H1 (cell line): ENCODE measurements at regions not wholly inside any gene's neighbourhood (a gene's known extent, or its start where the extent isn't known, plus 50 kb on each side); places are given as distances from the start of the nearest gene placed in this dataset.

Experiments used
- CREB1 ChIP-seq: IDR thresholded peaks from 2 replicates; pipeline ENCODE4 v1.6.1; 2012; ENCODE audit warnings: inconsistent platforms
- EZH2 ChIP-seq: fragments of 200-600 bp; sonication (generic); IDR thresholded peaks from 2 replicates; pipeline ENCODE4 v1.7.1; 2012; ENCODE audit warnings: low read depth, mild to moderate bottlenecking, moderate library complexity, low read length, inconsistent platforms; ENCODE audit not compliant: severe bottlenecking
- GABPA ChIP-seq: IDR thresholded peaks from 2 replicates; pipeline ENCODE4 v1.6.1; 2011; ENCODE audit warnings: mild to moderate bottlenecking, low read length, moderate library complexity, borderline replicate concordance; ENCODE audit not compliant: insufficient read depth
- POLR2A ChIP-seq, 2 experiments: IDR thresholded peaks; 1 replicate in 1 of 2; 2 replicates in 1 of 2; pipeline ENCODE4 v1.6.1; 2011; ENCODE audit warnings: low read depth in 2 of 2, low read length in 2 of 2, mild to moderate bottlenecking in 2 of 2; ENCODE audit errors: control extremely low read depth in 1 of 2
- RNF2 ChIP-seq: fragments of 200-900, 300-1000 bp; sonication (generic); IDR thresholded peaks from 2 replicates; pipeline ENCODE4 v1.7.1; 2016; ENCODE audit warnings: borderline replicate concordance, low read depth, mild to moderate bottlenecking, antibody characterized with exemption, low read length; ENCODE audit not compliant: poor library complexity, severe bottlenecking; ENCODE audit errors: missing control alignments
- RXRA ChIP-seq: IDR thresholded peaks from 2 replicates; pipeline ENCODE4 v1.6.1; 2011; ENCODE audit warnings: low read depth, mild to moderate bottlenecking, low read length, moderate library complexity; ENCODE audit not compliant: insufficient read depth
- SP2 ChIP-seq: IDR thresholded peaks from 2 replicates; pipeline ENCODE4 v1.6.1; 2012; ENCODE audit warnings: mild to moderate bottlenecking, low read length, inconsistent platforms
- TAF1 ChIP-seq: IDR thresholded peaks from 2 replicates; pipeline ENCODE4 v1.6.1; 2011; ENCODE audit warnings: mild to moderate bottlenecking, low read depth, low read length
- ZNF274 ChIP-seq: IDR thresholded peaks from 2 replicates; pipeline ENCODE4 v1.7.0; 2012; ENCODE audit warnings: low read length, borderline replicate concordance; ENCODE audit errors: extremely low read depth
- TF ChIP-seq, protein P1 (sequence below), 3 experiments: IDR thresholded peaks; 1 replicate in 2 of 3; 2 replicates in 1 of 3; pipeline versions ENCODE4 v1.5.1 to v1.6.1; 2011; ENCODE audit warnings: low read length in 3 of 3, mild to moderate bottlenecking in 3 of 3, inconsistent platforms in 2 of 3, low read depth in 1 of 3, moderate library complexity in 1 of 3; ENCODE audit not compliant: insufficient read depth in 1 of 3; ENCODE audit errors: control extremely low read depth in 1 of 3
- TF ChIP-seq, protein P2 (sequence below): IDR thresholded peaks from 2 replicates; pipeline ENCODE4 v1.6.1; 2012; ENCODE audit warnings: inconsistent platforms
- TF ChIP-seq, protein P3 (sequence below): fragments of 300-600 bp; sonication (generic); IDR thresholded peaks from 2 replicates; pipeline ENCODE4 v1.7.1; 2012; ENCODE audit warnings: low read length, moderate library complexity, mild to moderate bottlenecking, inconsistent platforms; ENCODE audit not compliant: insufficient replicate concordance

- TF ChIP-seq, protein P1, sequence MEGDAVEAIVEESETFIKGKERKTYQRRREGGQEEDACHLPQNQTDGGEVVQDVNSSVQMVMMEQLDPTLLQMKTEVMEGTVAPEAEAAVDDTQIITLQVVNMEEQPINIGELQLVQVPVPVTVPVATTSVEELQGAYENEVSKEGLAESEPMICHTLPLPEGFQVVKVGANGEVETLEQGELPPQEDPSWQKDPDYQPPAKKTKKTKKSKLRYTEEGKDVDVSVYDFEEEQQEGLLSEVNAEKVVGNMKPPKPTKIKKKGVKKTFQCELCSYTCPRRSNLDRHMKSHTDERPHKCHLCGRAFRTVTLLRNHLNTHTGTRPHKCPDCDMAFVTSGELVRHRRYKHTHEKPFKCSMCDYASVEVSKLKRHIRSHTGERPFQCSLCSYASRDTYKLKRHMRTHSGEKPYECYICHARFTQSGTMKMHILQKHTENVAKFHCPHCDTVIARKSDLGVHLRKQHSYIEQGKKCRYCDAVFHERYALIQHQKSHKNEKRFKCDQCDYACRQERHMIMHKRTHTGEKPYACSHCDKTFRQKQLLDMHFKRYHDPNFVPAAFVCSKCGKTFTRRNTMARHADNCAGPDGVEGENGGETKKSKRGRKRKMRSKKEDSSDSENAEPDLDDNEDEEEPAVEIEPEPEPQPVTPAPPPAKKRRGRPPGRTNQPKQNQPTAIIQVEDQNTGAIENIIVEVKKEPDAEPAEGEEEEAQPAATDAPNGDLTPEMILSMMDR (IDR thresholded peaks at IDR 0.05; ENCODE audit: control extremely low read depth in 1 of 3, insufficient read depth in 1 of 3, low read depth in 1 of 3, low read length in 3 of 3): no peak
- TF ChIP-seq TAF1: no peak
- TF ChIP-seq CREB1: no peak
- no peak for TF ChIP-seq RNF2
- no peak for TF ChIP-seq EZH2
- TF ChIP-seq, protein P2, sequence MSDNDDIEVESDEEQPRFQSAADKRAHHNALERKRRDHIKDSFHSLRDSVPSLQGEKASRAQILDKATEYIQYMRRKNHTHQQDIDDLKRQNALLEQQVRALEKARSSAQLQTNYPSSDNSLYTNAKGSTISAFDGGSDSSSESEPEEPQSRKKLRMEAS: no peak
- TF ChIP-seq RXRA: no peak
- TF ChIP-seq POLR2A (IDR thresholded peaks at IDR 0.05; ENCODE audit: control extremely low read depth in 1 of 2, low read depth in 2 of 2, low read length in 2 of 2): no peak
- TF ChIP-seq ZNF274: no peak
- TF ChIP-seq, protein P3, sequence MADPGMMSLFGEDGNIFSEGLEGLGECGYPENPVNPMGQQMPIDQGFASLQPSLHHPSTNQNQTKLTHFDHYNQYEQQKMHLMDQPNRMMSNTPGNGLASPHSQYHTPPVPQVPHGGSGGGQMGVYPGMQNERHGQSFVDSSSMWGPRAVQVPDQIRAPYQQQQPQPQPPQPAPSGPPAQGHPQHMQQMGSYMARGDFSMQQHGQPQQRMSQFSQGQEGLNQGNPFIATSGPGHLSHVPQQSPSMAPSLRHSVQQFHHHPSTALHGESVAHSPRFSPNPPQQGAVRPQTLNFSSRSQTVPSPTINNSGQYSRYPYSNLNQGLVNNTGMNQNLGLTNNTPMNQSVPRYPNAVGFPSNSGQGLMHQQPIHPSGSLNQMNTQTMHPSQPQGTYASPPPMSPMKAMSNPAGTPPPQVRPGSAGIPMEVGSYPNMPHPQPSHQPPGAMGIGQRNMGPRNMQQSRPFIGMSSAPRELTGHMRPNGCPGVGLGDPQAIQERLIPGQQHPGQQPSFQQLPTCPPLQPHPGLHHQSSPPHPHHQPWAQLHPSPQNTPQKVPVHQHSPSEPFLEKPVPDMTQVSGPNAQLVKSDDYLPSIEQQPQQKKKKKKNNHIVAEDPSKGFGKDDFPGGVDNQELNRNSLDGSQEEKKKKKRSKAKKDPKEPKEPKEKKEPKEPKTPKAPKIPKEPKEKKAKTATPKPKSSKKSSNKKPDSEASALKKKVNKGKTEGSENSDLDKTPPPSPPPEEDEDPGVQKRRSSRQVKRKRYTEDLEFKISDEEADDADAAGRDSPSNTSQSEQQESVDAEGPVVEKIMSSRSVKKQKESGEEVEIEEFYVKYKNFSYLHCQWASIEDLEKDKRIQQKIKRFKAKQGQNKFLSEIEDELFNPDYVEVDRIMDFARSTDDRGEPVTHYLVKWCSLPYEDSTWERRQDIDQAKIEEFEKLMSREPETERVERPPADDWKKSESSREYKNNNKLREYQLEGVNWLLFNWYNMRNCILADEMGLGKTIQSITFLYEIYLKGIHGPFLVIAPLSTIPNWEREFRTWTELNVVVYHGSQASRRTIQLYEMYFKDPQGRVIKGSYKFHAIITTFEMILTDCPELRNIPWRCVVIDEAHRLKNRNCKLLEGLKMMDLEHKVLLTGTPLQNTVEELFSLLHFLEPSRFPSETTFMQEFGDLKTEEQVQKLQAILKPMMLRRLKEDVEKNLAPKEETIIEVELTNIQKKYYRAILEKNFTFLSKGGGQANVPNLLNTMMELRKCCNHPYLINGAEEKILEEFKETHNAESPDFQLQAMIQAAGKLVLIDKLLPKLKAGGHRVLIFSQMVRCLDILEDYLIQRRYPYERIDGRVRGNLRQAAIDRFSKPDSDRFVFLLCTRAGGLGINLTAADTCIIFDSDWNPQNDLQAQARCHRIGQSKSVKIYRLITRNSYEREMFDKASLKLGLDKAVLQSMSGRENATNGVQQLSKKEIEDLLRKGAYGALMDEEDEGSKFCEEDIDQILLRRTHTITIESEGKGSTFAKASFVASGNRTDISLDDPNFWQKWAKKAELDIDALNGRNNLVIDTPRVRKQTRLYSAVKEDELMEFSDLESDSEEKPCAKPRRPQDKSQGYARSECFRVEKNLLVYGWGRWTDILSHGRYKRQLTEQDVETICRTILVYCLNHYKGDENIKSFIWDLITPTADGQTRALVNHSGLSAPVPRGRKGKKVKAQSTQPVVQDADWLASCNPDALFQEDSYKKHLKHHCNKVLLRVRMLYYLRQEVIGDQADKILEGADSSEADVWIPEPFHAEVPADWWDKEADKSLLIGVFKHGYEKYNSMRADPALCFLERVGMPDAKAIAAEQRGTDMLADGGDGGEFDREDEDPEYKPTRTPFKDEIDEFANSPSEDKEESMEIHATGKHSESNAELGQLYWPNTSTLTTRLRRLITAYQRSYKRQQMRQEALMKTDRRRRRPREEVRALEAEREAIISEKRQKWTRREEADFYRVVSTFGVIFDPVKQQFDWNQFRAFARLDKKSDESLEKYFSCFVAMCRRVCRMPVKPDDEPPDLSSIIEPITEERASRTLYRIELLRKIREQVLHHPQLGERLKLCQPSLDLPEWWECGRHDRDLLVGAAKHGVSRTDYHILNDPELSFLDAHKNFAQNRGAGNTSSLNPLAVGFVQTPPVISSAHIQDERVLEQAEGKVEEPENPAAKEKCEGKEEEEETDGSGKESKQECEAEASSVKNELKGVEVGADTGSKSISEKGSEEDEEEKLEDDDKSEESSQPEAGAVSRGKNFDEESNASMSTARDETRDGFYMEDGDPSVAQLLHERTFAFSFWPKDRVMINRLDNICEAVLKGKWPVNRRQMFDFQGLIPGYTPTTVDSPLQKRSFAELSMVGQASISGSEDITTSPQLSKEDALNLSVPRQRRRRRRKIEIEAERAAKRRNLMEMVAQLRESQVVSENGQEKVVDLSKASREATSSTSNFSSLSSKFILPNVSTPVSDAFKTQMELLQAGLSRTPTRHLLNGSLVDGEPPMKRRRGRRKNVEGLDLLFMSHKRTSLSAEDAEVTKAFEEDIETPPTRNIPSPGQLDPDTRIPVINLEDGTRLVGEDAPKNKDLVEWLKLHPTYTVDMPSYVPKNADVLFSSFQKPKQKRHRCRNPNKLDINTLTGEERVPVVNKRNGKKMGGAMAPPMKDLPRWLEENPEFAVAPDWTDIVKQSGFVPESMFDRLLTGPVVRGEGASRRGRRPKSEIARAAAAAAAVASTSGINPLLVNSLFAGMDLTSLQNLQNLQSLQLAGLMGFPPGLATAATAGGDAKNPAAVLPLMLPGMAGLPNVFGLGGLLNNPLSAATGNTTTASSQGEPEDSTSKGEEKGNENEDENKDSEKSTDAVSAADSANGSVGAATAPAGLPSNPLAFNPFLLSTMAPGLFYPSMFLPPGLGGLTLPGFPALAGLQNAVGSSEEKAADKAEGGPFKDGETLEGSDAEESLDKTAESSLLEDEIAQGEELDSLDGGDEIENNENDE: no peak
- TF ChIP-seq SP2: no peak
- TF ChIP-seq GABPA: no peak
These were observed 73.9 kb upstream of the SPATA13 start for GRCh38 chr13:24086642-24087041.
